OCI-LY1 (cell line): ENCODE measurements at regions not wholly inside any gene's neighbourhood (a gene's known extent, or its start where the extent isn't known, plus 50 kb on each side); places are given as distances from the start of the nearest gene placed in this dataset.

ENCODE experiments used
- H2AFZ ChIP-seq: fragments of 200-600 bp; sonication (generic), shearing (Covaris generic); 2 replicates; pipeline ENCODE4 v1.6.0; 2014; ENCODE audit warnings: antibody characterized with exemption, mild to moderate bottlenecking, low read length
- H3F3A ChIP-seq: fragments of 200-600 bp; sonication (generic), shearing (Covaris generic); 2 replicates; pipeline ENCODE4 v1.6.0; 2014; ENCODE audit warnings: mild to moderate bottlenecking, antibody characterized with exemption, low read length, moderate library complexity; ENCODE audit not compliant: insufficient read depth
- H3K27ac ChIP-seq: fragments of 200-600 bp; sonication (generic); 2 replicates; pipeline ENCODE4 v1.5.1; 2014; ENCODE audit warnings: low read length, mixed run types, mild to moderate bottlenecking, low read depth; ENCODE audit not compliant: poor library complexity, severe bottlenecking
- H3K27me3 ChIP-seq: fragments of 200-600 bp; sonication (generic); 2 replicates; pipeline ENCODE4 v1.6.0; 2014; ENCODE audit warnings: antibody characterized with exemption, mild to moderate bottlenecking, low read length, moderate library complexity; ENCODE audit not compliant: insufficient read depth
- H3K36me3 ChIP-seq: fragments of 200-600 bp; sonication (generic); 2 replicates; pipeline ENCODE4 v1.6.1; 2014; ENCODE audit warnings: mild to moderate bottlenecking, antibody characterized with exemption, low read length, moderate library complexity, mixed read lengths; ENCODE audit not compliant: insufficient read depth
- H3K4me1 ChIP-seq: fragments of 200-600 bp; sonication (generic); 2 replicates; pipeline ENCODE4 v1.5.1; 2014; ENCODE audit warnings: mild to moderate bottlenecking, low read length, moderate library complexity; ENCODE audit not compliant: insufficient read depth, severe bottlenecking
- H3K4me2 ChIP-seq: fragments of 200-600 bp; sonication (generic), shearing (Covaris generic); 2 replicates; pipeline ENCODE4 v1.6.1; 2014; ENCODE audit warnings: low read length
- H3K4me3 ChIP-seq: fragments of 200-600 bp; sonication (generic); 2 replicates; pipeline ENCODE4 v1.5.1; 2014; ENCODE audit warnings: low read length, low read depth, mild to moderate bottlenecking, mixed read lengths; ENCODE audit not compliant: poor library complexity, severe bottlenecking
- H3K79me2 ChIP-seq: fragments of 200-600 bp; shearing (Covaris generic); 2 replicates; pipeline ENCODE4 v1.6.1; 2016; ENCODE audit warnings: mixed run types, low read length, mixed read lengths; ENCODE audit not compliant: insufficient read depth
- H3K9ac ChIP-seq: fragments of 200-600 bp; sonication (generic), shearing (Covaris generic); 2 replicates; pipeline ENCODE4 v1.6.1; 2014; ENCODE audit warnings: mild to moderate bottlenecking, low read length, mixed read lengths
- H3K9me2 ChIP-seq: fragments of 200-600 bp; sonication (generic), shearing (Covaris generic); 2 replicates; pipeline ENCODE4 v1.6.1; 2014; ENCODE audit warnings: low read depth, mild to moderate bottlenecking, low read length, mixed read lengths
- H3K9me3 ChIP-seq: fragments of 200-600 bp; shearing (Covaris generic); 2 replicates; pipeline ENCODE4 v1.6.1; 2014; ENCODE audit warnings: low read length, mixed read lengths
- H4K20me1 ChIP-seq: fragments of 200-600 bp; sonication (generic), shearing (Covaris generic); 2 replicates; pipeline ENCODE4 v1.6.0; 2016; ENCODE audit warnings: mild to moderate bottlenecking, low read length; ENCODE audit not compliant: insufficient read depth
- CTCF ChIP-seq: fragments of 200-600 bp; sonication (generic), shearing (Covaris generic); IDR thresholded peaks from 2 replicates; pipeline ENCODE4 v1.5.1; 2017; ENCODE audit warnings: mild to moderate bottlenecking, antibody characterized with exemption, low read length, moderate library complexity, mixed read lengths
- EZH2 ChIP-seq: fragments of 200-600 bp; sonication (generic), shearing (Covaris generic); IDR thresholded peaks from 2 replicates; pipeline ENCODE4 v1.8.0; 2017; ENCODE audit warnings: borderline replicate concordance, mixed run types, mild to moderate bottlenecking, antibody characterized with exemption, low read length, moderate library complexity, mixed read lengths

- Histone ChIP-seq H3K4me1 (peaks cover 94% of the 10 kb centered on the region), H3K9me3 (no peaks in the 10 kb centered on the region), H4K20me1 (no peaks in the 10 kb centered on the region), H3K4me2 (no peak overlapping the region), H3K9ac (no peak overlapping the region), H3K27me3 (no peaks in the 10 kb centered on the region), H2AFZ (no peak overlapping the region), H3F3A (no peaks in the 10 kb centered on the region), H3K36me3 (no peaks in the 10 kb centered on the region), H3K79me2 (no peaks in the 10 kb centered on the region), H3K27ac (peak overlapping the region; percentile 39), H3K9me2 (no peaks in the 10 kb centered on the region), H3K4me3 (no peak overlapping the region)
- TF ChIP-seq CTCF (no peak), EZH2 (no peak)
Observed at GRCh38 chr9:75607521-75607920, 283.0 kb upstream of the PCSK5 start.

GRCh38 chr9:75609401-75609800 is 281.1 kb upstream of the PCSK5 start:
- peaks cover 5% of the 10 kb centered on the region for H3F3A ChIP-seq
- no peak overlapping the region for H3K4me3 ChIP-seq
- H3K36me3 ChIP-seq, result no peaks in the 10 kb centered on the region
- no peak overlapping the region for H2AFZ ChIP-seq
- no peaks in the 10 kb centered on the region for H3K9me2 ChIP-seq
- no peaks in the 10 kb centered on the region for H3K9me3 ChIP-seq
- H3K4me1 ChIP-seq, result peaks cover 95% of the 10 kb centered on the region
- H4K20me1 ChIP-seq, result no peaks in the 10 kb centered on the region
- H3K9ac ChIP-seq, result no peak overlapping the region; the same call in 1 of the 2 replicates
- peak overlapping the region; percentile 11; the same call in 1 of the 2 replicates for H3K4me2 ChIP-seq
- H3K79me2 ChIP-seq, result no peaks in the 10 kb centered on the region
- TF ChIP-seq CTCF (no peak), EZH2 (no peak)
- no peaks in the 10 kb centered on the region for H3K27me3 ChIP-seq
- H3K27ac ChIP-seq, result peak overlapping the region; percentile 39

- H3F3A ChIP-seq, result peaks cover 5% of the 10 kb centered on the region
- 0 out of 2 replicates have a peak overlapping the region, but pooled peaks have one; percentile 5 for H2AFZ ChIP-seq
- H3K9me3 ChIP-seq, result no peaks in the 10 kb centered on the region
- no peak for TF ChIP-seq CTCF
- no peak for TF ChIP-seq EZH2
- no peaks in the 10 kb centered on the region for H4K20me1 ChIP-seq
- H3K27ac ChIP-seq, result peak overlapping the region; percentile 100
- H3K9ac ChIP-seq, result no peak overlapping the region; the same call in 1 of the 2 replicates
- H3K4me3 ChIP-seq, result peak overlapping the region; percentile 44
- peaks cover 95% of the 10 kb centered on the region for H3K4me1 ChIP-seq
- H3K27me3 ChIP-seq, result no peaks in the 10 kb centered on the region
- H3K36me3 ChIP-seq, result no peaks in the 10 kb centered on the region
- H3K79me2 ChIP-seq, result no peaks in the 10 kb centered on the region
- peak overlapping the region; percentile 65; the same call in 1 of the 2 replicates for H3K4me2 ChIP-seq
- no peaks in the 10 kb centered on the region for H3K9me2 ChIP-seq
Observed at GRCh38 chr9:75610246-75610645, 280.2 kb upstream of the PCSK5 start.
